HG02852 (cell line): ENCODE measurements at regions not wholly inside any gene's neighbourhood (a gene's known extent, or its start where the extent isn't known, plus 50 kb on each side); places are given as distances from the start of the nearest gene placed in this dataset.

Experiments
- ATAC-seq: cut with Tn5 transposase; IDR thresholded peaks from one replicate; pipeline ENCODE4 v1.9.1; 2021; ENCODE audit warnings: mild to moderate bottlenecking, moderate library complexity; ENCODE audit not compliant: unreplicated experiment

DNA sequence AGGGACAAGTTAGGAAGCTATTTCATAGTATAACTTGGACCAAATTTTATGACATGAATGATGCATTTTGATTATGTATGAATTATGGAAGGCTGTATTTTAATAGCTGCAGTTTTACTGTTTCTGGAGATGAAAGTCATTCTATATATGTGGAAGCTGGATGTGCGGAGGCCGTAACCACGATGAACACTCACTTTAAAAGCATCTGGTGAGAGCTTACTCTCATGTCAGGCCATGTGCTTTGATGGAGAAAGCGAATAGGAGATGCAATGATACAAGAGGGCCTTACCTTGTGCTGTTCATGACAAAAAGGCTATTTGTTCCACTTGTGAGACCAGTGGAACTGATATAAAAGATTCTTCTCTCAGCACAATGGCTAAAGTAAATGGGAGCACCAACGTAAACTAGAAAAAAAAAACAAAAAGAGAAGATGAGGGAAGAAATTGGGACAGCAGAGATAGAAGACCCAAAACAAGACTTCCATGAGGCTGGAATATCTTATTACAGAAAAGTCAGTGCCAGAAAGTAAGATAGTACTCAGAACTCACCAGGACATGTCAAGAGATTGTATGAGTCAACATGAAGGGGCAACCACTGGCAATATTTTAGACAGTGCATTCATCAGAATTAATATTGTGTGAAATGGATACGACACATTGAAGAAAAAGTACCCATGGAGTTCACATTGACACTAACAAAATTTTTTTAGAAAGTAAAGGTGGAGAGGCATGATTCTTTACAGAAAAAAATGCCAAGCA is 63.3 kb upstream of the GAB1 start:
- ATAC-seq: no peak

DNA sequence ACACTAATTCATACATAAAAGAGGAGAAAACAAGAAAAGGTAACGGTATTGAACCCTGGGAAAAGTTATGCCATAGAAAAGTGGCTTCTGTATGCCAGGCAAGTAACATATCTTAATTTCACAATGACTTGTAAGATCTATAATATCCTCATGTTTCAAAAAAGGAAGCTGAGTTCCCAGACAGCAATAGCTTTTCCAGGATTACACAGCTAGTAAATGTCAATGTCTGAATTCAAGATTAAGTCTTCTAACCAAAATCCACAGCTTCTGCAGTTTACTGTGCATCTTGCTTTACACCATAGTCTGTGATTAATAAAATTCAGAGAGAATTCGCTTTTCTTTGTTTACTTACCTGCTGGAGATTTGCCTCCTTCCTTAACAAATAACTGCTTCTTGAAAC is 55.8 kb upstream of the GAB1 start:
- no peak for ATAC-seq

DNA sequence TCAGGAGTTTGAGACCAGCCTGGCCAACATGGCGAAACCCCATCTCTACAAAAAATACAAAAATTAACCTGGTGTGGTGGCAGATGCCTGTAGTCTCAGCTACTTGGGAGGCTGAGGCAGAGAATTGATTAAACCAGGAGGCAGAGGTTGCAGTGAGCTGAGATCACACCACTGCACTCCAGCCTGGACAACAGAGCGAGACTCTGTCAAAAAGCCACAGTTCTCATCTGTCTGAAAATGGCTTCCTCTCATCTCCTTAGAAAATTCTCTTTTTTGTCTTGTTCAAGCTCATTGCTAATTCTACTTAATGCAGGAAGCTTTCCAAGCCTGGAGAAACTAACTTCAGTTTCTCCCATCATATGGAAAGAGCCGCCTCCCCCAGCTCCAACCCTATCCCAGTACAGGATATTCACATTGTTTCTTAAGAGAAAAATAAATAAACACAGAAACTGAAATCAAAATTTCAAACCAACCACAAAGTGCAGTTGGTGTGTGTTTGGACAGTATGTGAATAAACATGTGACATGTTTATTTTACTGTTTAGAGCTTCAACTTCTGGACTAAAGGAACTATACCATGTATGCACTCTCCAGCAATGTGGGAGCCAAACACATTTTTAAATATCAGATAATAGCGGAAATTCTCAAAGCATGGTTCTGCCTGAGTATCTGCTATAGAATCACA is 55.0 kb upstream of the GAB1 start:
- peak; percentile 38 for ATAC-seq

DNA sequence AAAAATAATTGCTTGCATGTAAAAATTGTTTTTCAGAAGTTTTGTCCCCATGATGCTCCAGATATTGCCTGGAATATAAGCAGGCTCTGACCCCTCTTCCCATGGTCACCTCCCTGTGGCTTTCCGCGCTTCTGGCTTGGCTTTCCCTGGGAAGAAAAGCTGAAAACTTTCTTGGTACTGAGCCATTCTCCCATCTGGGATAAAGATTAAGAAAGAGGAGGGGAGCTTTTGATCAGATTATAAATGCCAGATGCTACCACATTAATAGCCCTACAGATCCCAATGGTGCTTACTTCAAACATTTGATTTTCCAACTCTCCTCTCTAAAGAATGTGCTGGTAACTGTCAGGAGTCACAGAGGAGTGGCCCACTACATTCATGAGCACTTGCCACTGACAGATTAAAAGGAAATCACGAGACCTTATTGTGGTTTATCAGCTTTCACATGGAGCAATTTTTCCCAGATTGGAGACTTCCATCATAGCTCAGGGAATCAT is 54.4 kb upstream of the GAB1 start:
- no peak for ATAC-seq

DNA sequence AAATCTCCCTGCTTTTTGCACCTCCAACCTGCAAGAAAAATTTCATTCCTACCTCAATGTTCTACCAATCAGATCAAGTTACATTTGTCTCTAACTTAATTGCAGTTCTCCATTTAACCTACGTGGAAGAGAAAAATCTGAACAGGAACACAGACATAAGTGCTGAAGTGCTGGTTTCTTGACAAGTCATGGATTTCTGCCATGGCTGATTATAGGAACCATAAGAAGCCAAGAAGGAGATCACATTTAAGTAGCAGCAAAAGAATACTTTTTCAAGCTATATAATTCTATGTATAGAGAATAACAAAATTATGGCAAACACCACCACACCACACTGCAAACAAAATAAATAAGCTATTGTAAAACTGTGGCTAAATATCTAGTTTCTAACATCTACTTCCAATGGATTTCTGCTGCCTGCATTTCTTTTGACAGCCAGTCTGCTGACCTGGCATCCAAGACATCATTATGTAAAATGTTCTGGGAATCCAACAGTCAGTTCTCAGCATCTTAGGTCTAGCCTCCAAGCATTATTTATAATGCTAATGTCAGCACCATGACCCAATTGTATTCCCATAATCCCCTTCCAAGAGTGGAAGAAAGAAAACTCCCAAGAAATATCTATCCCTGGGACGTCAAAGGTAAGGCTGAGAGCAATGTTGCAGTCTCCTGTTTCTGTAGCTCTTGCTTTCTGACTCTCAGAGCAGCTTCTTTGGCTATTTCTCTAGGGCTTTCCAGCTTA is 50.8 kb upstream of the GAB1 start:
- no peak for ATAC-seq

DNA sequence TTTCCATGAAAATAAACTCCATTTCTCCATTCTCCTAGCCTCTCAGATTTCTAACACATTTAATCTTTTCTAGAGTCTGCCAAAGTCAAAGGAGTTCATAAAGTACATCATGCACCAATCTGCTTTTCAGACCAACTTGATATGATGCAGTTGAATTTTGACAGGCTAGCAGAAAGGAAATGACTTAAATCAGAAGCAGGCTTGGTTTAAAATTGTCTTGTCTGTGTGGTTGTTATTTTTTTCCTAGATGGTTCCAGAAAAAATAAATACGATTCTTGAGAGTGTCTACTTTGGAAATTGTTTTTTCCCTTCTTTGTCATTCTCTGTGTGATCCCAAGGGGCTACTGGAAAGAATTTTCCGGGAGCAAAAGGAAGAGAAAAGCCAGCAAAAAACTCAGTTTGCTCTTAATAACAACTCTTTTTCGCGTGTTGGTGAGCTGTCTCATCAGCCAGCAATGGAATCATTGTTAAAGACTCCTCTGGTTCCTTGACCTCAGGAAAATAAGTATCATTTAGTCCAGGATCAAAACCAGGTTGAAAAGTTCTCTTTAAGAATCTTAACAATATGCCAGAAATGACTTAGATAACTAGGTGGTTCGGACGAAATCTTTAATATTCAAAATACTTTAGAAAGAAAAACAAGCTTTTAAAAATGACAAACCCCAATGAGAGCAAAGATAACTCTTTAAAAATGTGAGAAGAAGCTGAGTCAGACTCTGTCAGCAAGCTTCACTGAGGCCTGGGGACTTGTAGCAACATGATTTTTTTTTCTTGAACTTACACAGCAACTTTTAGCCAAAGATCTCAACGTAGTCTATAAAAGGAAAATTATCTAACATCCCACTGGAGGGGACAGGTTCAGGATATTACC is 49.7 kb upstream of the GAB1 start:
- ATAC-seq: no peak
